Amniotic stem cell (primary cell): ENCODE measurements at regions not wholly inside any gene's neighbourhood (a gene's known extent, or its start where the extent isn't known, plus 50 kb on each side); places are given as distances from the start of the nearest gene placed in this dataset.
"Not testable (repeated sequence)": the region's sequence is repeated elsewhere in the genome, so short reads cannot be mapped to it uniquely, and the experiment has no call there.

Experiments
- DNase-seq: peaks from one replicate; lab custom pipeline; 2025; lab: John Stamatoyannopoulos, UW

GRCh38 chr14:89743828-89744227 is 210.7 kb downstream of the EFCAB11 start:
- DNase-seq: no peak

- no peak for DNase-seq
These were observed 214.3 kb downstream of the EFCAB11 start for GRCh38 chr14:89740241-89740640.

GRCh38 chr14:89736881-89737280 is 217.6 kb downstream of the EFCAB11 start:
- no peak for DNase-seq

GRCh38 chr14:89731396-89731933 is 223.1 kb downstream of the EFCAB11 start:
- no peak for DNase-seq

GRCh38 chr14:89730687-89731086 is 223.8 kb downstream of the EFCAB11 start:
- DNase-seq: no peak

- no peak for DNase-seq
These were observed 225.6 kb downstream of the EFCAB11 start for GRCh38 chr14:89728964-89729363.

- not testable (repeated sequence) for DNase-seq
These were observed 228.3 kb downstream of the EFCAB11 start for GRCh38 chr14:89726226-89726625.

GRCh38 chr14:89724628-89724960 is 229.9 kb downstream of the EFCAB11 start:
- DNase-seq: no peak

- DNase-seq: peak; percentile 14
These were observed 230.5 kb downstream of the EFCAB11 start for GRCh38 chr14:89723930-89724627.

GRCh38 chr14:89721956-89722355 is 232.6 kb downstream of the EFCAB11 start:
- DNase-seq: no peak

- no peak for DNase-seq
These were observed 233.5 kb downstream of the EFCAB11 start for GRCh38 chr14:89720741-89721729.

GRCh38 chr14:89720076-89720687 is 234.3 kb downstream of the EFCAB11 start:
- no peak for DNase-seq

- DNase-seq: no peak
These were observed 235.0 kb downstream of the EFCAB11 start for GRCh38 chr14:89719366-89720075.

- no peak for DNase-seq
These were observed 245.4 kb downstream of the EFCAB11 start for GRCh38 chr14:89708982-89709625.

- DNase-seq: no peak
These were observed 247.4 kb downstream of the EFCAB11 start for GRCh38 chr14:89707086-89707485.

GRCh38 chr14:89702876-89703200 is 251.7 kb downstream of the EFCAB11 start:
- no peak for DNase-seq

GRCh38 chr14:89702073-89702875 is 252.3 kb downstream of the EFCAB11 start:
- no peak for DNase-seq

GRCh38 chr14:89701211-89702043 is 253.1 kb downstream of the EFCAB11 start:
- no peak for DNase-seq

GRCh38 chr14:89700801-89701200 is 253.7 kb downstream of the EFCAB11 start:
- no peak for DNase-seq

- no peak for DNase-seq
These were observed 255.5 kb downstream of the EFCAB11 start for GRCh38 chr14:89699071-89699470.
